ENCODE measurements at regions not wholly inside any gene's neighbourhood (a gene's known extent, or its start where the extent isn't known, plus 50 kb on each side); places are given as distances from the start of the nearest gene placed in this dataset.

- Histone ChIP-seq H3K27me3 (no peaks in the 10 kb centered on the region), H3K27ac (no peak overlapping the region), H3K9me3 (no peaks in the 10 kb centered on the region), H3K4me1 (no peaks in the 10 kb centered on the region), H3K36me3 (no peaks in the 10 kb centered on the region), H3K4me3 (no peak overlapping the region)
- 95 to 96% methylated on average over 5 of the region's 5 CpGs for WGBS, 2 donors
- DNase-seq, result no peak
- no peak for TF ChIP-seq POLR2AphosphoS5 (IDR thresholded peaks at IDR 0.05)
- intact Hi-C loops (cut with DNase I), result no loop called here
These were observed 93.1 kb upstream of the GALNT5 start for GRCh38 chr2:157164370-157164769.

DNA sequence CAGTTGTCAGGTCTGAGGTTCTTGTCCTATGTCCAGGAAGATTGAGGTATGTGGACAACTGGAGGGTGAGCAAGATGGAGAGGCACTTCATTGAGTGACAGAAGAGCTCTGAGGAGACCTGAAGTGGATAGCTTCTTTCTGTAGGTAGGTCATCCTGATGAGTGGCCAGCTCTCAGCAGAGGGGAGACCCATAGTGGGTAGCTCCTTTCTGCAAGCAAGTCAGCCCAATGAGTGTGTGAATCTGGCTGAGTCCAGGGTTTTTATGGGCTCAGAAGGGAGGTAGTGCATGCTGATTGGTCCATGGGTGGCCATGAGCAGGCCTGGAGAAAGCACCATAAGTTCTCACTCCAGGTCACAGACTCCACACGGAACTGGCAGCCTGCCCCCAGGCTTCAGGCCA is 92.6 kb upstream of the GALNT5 start:
- 91 to 96% methylated on average over 1 of the region's 1 CpG for WGBS, 2 donors
- TF ChIP-seq, protein P1, sequence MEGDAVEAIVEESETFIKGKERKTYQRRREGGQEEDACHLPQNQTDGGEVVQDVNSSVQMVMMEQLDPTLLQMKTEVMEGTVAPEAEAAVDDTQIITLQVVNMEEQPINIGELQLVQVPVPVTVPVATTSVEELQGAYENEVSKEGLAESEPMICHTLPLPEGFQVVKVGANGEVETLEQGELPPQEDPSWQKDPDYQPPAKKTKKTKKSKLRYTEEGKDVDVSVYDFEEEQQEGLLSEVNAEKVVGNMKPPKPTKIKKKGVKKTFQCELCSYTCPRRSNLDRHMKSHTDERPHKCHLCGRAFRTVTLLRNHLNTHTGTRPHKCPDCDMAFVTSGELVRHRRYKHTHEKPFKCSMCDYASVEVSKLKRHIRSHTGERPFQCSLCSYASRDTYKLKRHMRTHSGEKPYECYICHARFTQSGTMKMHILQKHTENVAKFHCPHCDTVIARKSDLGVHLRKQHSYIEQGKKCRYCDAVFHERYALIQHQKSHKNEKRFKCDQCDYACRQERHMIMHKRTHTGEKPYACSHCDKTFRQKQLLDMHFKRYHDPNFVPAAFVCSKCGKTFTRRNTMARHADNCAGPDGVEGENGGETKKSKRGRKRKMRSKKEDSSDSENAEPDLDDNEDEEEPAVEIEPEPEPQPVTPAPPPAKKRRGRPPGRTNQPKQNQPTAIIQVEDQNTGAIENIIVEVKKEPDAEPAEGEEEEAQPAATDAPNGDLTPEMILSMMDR (IDR thresholded peaks at IDR 0.05), result no peak
- TF ChIP-seq POLR2A (IDR thresholded peaks at IDR 0.05), result no peak
- no peak for TF ChIP-seq EP300 (IDR thresholded peaks at IDR 0.05)
- TF ChIP-seq POLR2AphosphoS5 (IDR thresholded peaks at IDR 0.05), result no peak
- Histone ChIP-seq H3K27ac (no peak overlapping the region), H3K9me3 (no peaks in the 10 kb centered on the region), H3K4me3 (no peak overlapping the region), H3K36me3 (no peaks in the 10 kb centered on the region), H3K4me1 (no peaks in the 10 kb centered on the region), H3K27me3 (no peaks in the 10 kb centered on the region)
- DNase-seq, result no peak
- intact Hi-C loops (cut with DNase I), result no loop called here

GRCh38 chr2:157168501-157168900 is 89.0 kb upstream of the GALNT5 start:
- TF ChIP-seq POLR2A (IDR thresholded peaks at IDR 0.05) (no peak), POLR2AphosphoS5 (IDR thresholded peaks at IDR 0.05) (no peak), EP300 (IDR thresholded peaks at IDR 0.05) (no peak)
- TF ChIP-seq, protein P1 (IDR thresholded peaks at IDR 0.05), result no peak
- no peak for DNase-seq
- Histone ChIP-seq H3K4me3 (no peak overlapping the region), H3K9me3 (no peaks in the 10 kb centered on the region), H3K27ac (no peak overlapping the region), H3K4me1 (peaks cover 0 to 9% (median 7%) of the 10 kb centered on the region in 4 donors), H3K36me3 (no peaks in the 10 kb centered on the region), H3K27me3 (no peaks in the 10 kb centered on the region)
- WGBS, 2 donors, result 85 to 87% methylated on average over 3 of the region's 3 CpGs
- intact Hi-C loops (cut with DNase I), result no loop called here

- H3K9me3 ChIP-seq, result no peaks in the 10 kb centered on the region
- H3K27ac ChIP-seq, result no peak overlapping the region
- 93 to 98% methylated on average over 3 of the region's 3 CpGs for WGBS, 2 donors
- no peaks in the 10 kb centered on the region for H3K27me3 ChIP-seq
- H3K36me3 ChIP-seq, result no peaks in the 10 kb centered on the region
- no peak for DNase-seq
- peaks cover 0 to 17% (median 11%) of the 10 kb centered on the region in 4 donors for H3K4me1 ChIP-seq
- intact Hi-C loops (cut with DNase I), result loop anchor here (10.0 kb wide), 1 partner anchor 835 kb away; the partner anchor contains the start of gene NR4A2
- no peak overlapping the region for H3K4me3 ChIP-seq
- no peak for TF ChIP-seq POLR2AphosphoS5 (IDR thresholded peaks at IDR 0.05)
- TF ChIP-seq, protein P1 (IDR thresholded peaks at IDR 0.05), result no peak
These were observed 87.6 kb upstream of the GALNT5 start for GRCh38 chr2:157169889-157170288.

GRCh38 chr2:157170299-157170698 is 87.2 kb upstream of the GALNT5 start:
- Histone ChIP-seq H3K4me3 (no peak overlapping the region), H3K36me3 (no peaks in the 10 kb centered on the region), H3K27me3 (no peaks in the 10 kb centered on the region), H3K9me3 (no peaks in the 10 kb centered on the region), H3K4me1 (peaks cover 0 to 17% (median 11%) of the 10 kb centered on the region in 4 donors), H3K27ac (no peak overlapping the region)
- DNase-seq, result no peak
- WGBS, 2 donors, result 79 to 85% methylated on average over 1 of the region's 1 CpG
- TF ChIP-seq, protein P1 (IDR thresholded peaks at IDR 0.05), result no peak
- TF ChIP-seq POLR2A (IDR thresholded peaks at IDR 0.05), result no peak
- TF ChIP-seq POLR2AphosphoS5 (IDR thresholded peaks at IDR 0.05), result no peak
- TF ChIP-seq EP300 (IDR thresholded peaks at IDR 0.05), result no peak
- intact Hi-C loops (cut with DNase I), result loop anchor here (10.0 kb wide), 1 partner anchor 835 kb away; the partner anchor contains the start of gene NR4A2

Measured in sigmoid colon (tissue), 6 donors.